Astrocyte (in vitro differentiated cells and primary cell): ENCODE measurements at regions not wholly inside any gene's neighbourhood (a gene's known extent, or its start where the extent isn't known, plus 50 kb on each side); places are given as distances from the start of the nearest gene placed in this dataset.

Experiments used
- DNase-seq: peaks from one replicate; pipeline ENCODE4 v3.0.0-alpha.2; 2010; ENCODE audit warnings: low read depth
- FAIRE-seq: peaks from 2 replicates; lab custom pipeline; 2011; peaks lifted over from hg19 to GRCh38; lab: Jason Lieb, UNC
- H2AFZ ChIP-seq: 2 replicates; pipeline ENCODE4 v1.6.0; 2012; ENCODE audit warnings: low read depth, low read length, inconsistent platforms
- H3K27ac ChIP-seq: 2 replicates; pipeline ENCODE4 v1.5.1; 2011; ENCODE audit warnings: low read depth, low read length, inconsistent platforms
- H3K27me3 ChIP-seq: 2 replicates; pipeline ENCODE4 v1.6.0; 2011; ENCODE audit warnings: low read length, inconsistent platforms; ENCODE audit not compliant: insufficient read depth
- H3K36me3 ChIP-seq: 2 replicates; pipeline ENCODE4 v1.5.1; 2011; ENCODE audit warnings: low read length, inconsistent platforms; ENCODE audit not compliant: insufficient read depth
- H3K4me1 ChIP-seq: 2 replicates; pipeline ENCODE4 v1.5.1; 2011; ENCODE audit warnings: low read length, inconsistent platforms; ENCODE audit not compliant: insufficient read depth
- H3K4me2 ChIP-seq: 2 replicates; pipeline ENCODE4 v1.6.0; 2012; ENCODE audit warnings: low read length, inconsistent platforms
- H3K4me3 ChIP-seq: 2 replicates; pipeline ENCODE4 v1.5.1; 2011; ENCODE audit warnings: low read depth, mild to moderate bottlenecking, low read length, inconsistent platforms; ENCODE audit not compliant: insufficient read depth
- H3K79me2 ChIP-seq: 2 replicates; pipeline ENCODE4 v1.6.0; 2012; ENCODE audit warnings: mild to moderate bottlenecking, low read length, inconsistent platforms; ENCODE audit not compliant: insufficient read depth
- H3K9ac ChIP-seq: 2 replicates; pipeline ENCODE4 v1.6.0; 2012; ENCODE audit warnings: mild to moderate bottlenecking, low read length, inconsistent platforms
- H3K9me3 ChIP-seq: 2 replicates; pipeline ENCODE4 v1.5.1; 2012; ENCODE audit warnings: low read depth, mild to moderate bottlenecking, low read length, inconsistent platforms; ENCODE audit not compliant: insufficient read depth
- H4K20me1 ChIP-seq: 2 replicates; pipeline ENCODE4 v1.6.0; 2012; ENCODE audit warnings: low read length, inconsistent platforms; ENCODE audit not compliant: insufficient read depth
- H3K27ac Mint-ChIP-seq: one replicate; pipeline ENCODE4 v1.8.0; 2021; ENCODE audit warnings: mild to moderate bottlenecking, mixed read lengths; ENCODE audit not compliant: unreplicated experiment
- H3K27me3 Mint-ChIP-seq: one replicate; pipeline ENCODE4 v1.8.0; 2021; ENCODE audit warnings: low read depth, mixed read lengths; ENCODE audit not compliant: unreplicated experiment
- H3K36me3 Mint-ChIP-seq: one replicate; pipeline ENCODE4 v1.8.0; 2021; ENCODE audit warnings: low read depth, mixed read lengths; ENCODE audit not compliant: unreplicated experiment
- H3K4me1 Mint-ChIP-seq: one replicate; pipeline ENCODE4 v1.8.0; 2021; ENCODE audit warnings: low read depth, mixed read lengths; ENCODE audit not compliant: unreplicated experiment
- H3K4me3 Mint-ChIP-seq: one replicate; pipeline ENCODE4 v1.8.0; 2021; ENCODE audit warnings: mild to moderate bottlenecking, moderate library complexity, mixed read lengths; ENCODE audit not compliant: unreplicated experiment
- H3K9me3 Mint-ChIP-seq: one replicate; pipeline ENCODE4 v1.8.0; 2021; ENCODE audit warnings: mild to moderate bottlenecking, mixed read lengths; ENCODE audit not compliant: unreplicated experiment
- EZH2 ChIP-seq: IDR thresholded peaks from 2 replicates; pipeline ENCODE4 v1.6.1; 2012; ENCODE audit warnings: mild to moderate bottlenecking, low read length, inconsistent platforms; ENCODE audit not compliant: insufficient read depth
- TF ChIP-seq, protein P1 (sequence below): IDR thresholded peaks from 2 replicates; pipeline ENCODE4 v1.5.1; 2011; ENCODE audit warnings: low read depth, mild to moderate bottlenecking, inconsistent platforms, low read length, moderate library complexity; ENCODE audit not compliant: insufficient read depth

DNA sequence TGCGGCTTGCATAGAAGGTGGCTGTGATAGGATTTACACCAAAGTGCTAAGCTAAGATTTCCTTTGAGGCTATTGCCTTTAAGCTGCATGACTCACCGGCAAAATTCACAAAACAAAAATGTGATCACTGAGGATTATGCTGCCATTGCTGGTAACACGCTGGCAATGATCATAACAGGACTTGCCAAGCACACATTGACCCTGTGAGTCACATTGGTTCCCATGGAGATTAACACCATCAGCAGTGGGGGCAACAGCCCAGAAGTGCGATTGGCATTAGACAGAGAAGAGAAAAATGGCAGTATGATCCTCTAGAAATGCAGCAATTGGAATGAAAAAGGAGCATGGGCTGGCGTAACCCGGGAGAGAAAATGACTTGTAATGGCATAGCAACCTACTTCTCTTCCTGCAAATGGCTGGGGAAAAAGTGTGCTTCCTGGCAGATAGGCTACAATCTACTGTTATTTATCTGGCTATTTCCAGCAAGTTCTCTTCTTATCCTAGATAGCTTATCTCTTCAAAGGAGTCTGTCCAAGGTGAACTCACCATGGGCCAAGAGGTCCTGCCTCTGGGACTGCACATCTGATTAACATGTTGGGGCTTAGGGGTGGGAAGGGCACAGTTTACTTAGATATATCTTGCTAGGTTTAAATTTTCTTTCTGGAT, 314.2 kb upstream of the IGFBP7 start:
- DNase-seq: peak; percentile 96
- peak; percentile 94 for FAIRE-seq

DNA sequence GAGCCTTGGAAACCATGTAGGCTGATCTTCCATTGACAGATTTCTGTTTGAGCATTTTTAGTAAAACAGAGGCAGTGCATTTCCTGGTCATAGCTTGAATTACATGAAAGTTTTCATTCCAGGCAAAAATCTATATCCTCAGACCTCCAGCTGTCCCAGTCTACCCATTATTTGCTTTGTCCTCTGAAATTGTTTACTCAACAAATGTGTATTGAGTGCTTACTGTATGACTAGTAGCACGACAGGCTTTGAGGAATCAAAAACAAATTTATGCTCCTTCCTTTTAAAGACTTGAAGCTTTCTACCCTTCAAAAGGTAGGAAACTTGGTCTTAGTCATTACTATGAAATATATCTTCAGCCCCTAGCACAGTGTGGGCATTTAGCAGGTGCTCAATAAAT, 307.9 kb upstream of the IGFBP7 start:
- no peaks in the 10 kb centered on the region for H4K20me1 ChIP-seq
- FAIRE-seq (no peak), DNase-seq (no peak)
- H3K36me3 ChIP-seq: no peaks in the 10 kb centered on the region
- H3K4me1 ChIP-seq: no peaks in the 10 kb centered on the region
- no peaks in the 10 kb centered on the region for H3K27me3 ChIP-seq
- H3K9ac ChIP-seq: no peak overlapping the region
- no peaks in the 10 kb centered on the region for H3K27me3 Mint-ChIP-seq
- no peaks in the 10 kb centered on the region for H3K79me2 ChIP-seq
- H3K27ac Mint-ChIP-seq: no peak overlapping the region
- no peaks in the 10 kb centered on the region for H3K4me1 Mint-ChIP-seq
- no peak for TF ChIP-seq EZH2
- TF ChIP-seq, protein P1, sequence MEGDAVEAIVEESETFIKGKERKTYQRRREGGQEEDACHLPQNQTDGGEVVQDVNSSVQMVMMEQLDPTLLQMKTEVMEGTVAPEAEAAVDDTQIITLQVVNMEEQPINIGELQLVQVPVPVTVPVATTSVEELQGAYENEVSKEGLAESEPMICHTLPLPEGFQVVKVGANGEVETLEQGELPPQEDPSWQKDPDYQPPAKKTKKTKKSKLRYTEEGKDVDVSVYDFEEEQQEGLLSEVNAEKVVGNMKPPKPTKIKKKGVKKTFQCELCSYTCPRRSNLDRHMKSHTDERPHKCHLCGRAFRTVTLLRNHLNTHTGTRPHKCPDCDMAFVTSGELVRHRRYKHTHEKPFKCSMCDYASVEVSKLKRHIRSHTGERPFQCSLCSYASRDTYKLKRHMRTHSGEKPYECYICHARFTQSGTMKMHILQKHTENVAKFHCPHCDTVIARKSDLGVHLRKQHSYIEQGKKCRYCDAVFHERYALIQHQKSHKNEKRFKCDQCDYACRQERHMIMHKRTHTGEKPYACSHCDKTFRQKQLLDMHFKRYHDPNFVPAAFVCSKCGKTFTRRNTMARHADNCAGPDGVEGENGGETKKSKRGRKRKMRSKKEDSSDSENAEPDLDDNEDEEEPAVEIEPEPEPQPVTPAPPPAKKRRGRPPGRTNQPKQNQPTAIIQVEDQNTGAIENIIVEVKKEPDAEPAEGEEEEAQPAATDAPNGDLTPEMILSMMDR: no peak
- H3K27ac ChIP-seq: no peak overlapping the region
- H2AFZ ChIP-seq: no peak overlapping the region
- H3K9me3 Mint-ChIP-seq: peaks cover 4% of the 10 kb centered on the region
- H3K4me2 ChIP-seq: no peak overlapping the region
- no peak overlapping the region for H3K4me3 Mint-ChIP-seq
- H3K9me3 ChIP-seq: no peaks in the 10 kb centered on the region
- H3K36me3 Mint-ChIP-seq: no peaks in the 10 kb centered on the region
- no peak overlapping the region for H3K4me3 ChIP-seq

More for the DNA sequence above, 314.2 kb upstream of the IGFBP7 start:
- H3K9me3 Mint-ChIP-seq: peaks cover 6% of the 10 kb centered on the region
- peaks cover 10% of the 10 kb centered on the region for H3K4me1 Mint-ChIP-seq
- Histone ChIP-seq H3K9ac (peak overlapping the region; percentile 14), H3K36me3 (no peaks in the 10 kb centered on the region), H3K4me1 (peaks cover 17% of the 10 kb centered on the region), H3K4me2 (peak overlapping the region; percentile 71), H3K9me3 (no peaks in the 10 kb centered on the region), H2AFZ (peak overlapping the region; percentile 62), H3K79me2 (no peaks in the 10 kb centered on the region), H3K27ac (peak overlapping the region; percentile 75), H3K27me3 (no peaks in the 10 kb centered on the region), H3K4me3 (no peak overlapping the region), H4K20me1 (no peaks in the 10 kb centered on the region)
- H3K27me3 Mint-ChIP-seq: no peaks in the 10 kb centered on the region
- no peaks in the 10 kb centered on the region for H3K36me3 Mint-ChIP-seq
- H3K4me3 Mint-ChIP-seq: no peak overlapping the region
- TF ChIP-seq EZH2: no peak
- H3K27ac Mint-ChIP-seq: no peak overlapping the region

DNA sequence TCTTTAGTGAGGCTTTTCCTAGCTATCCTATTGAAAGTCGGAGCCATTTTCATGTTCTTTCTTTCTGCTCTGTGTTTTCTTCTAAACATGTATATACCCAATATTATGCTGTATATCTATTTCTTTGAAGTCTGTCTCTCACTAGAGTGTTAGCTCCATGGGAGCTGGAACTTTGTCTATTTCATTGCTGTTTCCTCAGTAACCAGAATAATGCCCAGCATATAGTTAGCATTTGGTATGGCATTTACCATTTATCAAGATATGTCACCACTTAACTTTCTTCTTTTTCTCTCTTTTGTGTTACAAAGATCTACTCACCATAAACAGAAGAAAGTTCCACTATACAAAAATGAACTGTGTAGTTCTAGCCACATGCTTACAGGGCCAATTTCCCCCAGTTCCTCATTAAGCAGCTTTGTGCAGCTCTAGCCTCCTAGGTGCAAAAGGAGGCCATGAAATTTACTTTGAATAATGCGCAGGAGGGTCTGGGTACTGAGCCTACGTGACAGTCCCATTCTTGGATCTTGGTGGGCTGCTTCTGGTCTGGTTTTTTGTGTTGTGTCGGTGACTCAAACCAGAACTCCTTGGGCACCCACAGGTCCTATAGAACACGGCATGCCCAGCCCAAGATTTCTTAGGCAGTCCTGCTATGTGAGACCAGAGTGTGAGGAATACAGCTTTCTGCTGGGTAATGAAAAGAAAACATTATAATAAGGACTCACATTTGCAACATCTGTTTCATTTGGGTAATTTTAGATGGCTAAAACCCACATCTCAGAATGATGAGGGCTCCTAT, 302.3 kb upstream of the IGFBP7 start:
- Mint-ChIP-seq H3K4me3 (no peak overlapping the region), H3K27me3 (no peaks in the 10 kb centered on the region)

More for the DNA sequence above, 302.3 kb upstream of the IGFBP7 start:
- no peak overlapping the region for H3K4me3 ChIP-seq
- Mint-ChIP-seq H3K36me3 (no peaks in the 10 kb centered on the region), H3K4me1 (no peaks in the 10 kb centered on the region), H3K9me3 (no peaks in the 10 kb centered on the region), H3K27ac (no peak overlapping the region)
- no peaks in the 10 kb centered on the region for H3K79me2 ChIP-seq
- no peak overlapping the region for H3K27ac ChIP-seq
- TF ChIP-seq, protein P1: no peak
- no peak for TF ChIP-seq EZH2
- H3K4me1 ChIP-seq: no peaks in the 10 kb centered on the region
- no peaks in the 10 kb centered on the region for H3K9me3 ChIP-seq
- no peak overlapping the region for H3K4me2 ChIP-seq
- no peak overlapping the region for H3K9ac ChIP-seq
- H3K27me3 ChIP-seq: no peaks in the 10 kb centered on the region
- H2AFZ ChIP-seq: no peak overlapping the region
- H3K36me3 ChIP-seq: no peaks in the 10 kb centered on the region
- DNase-seq (no peak), FAIRE-seq (no peak)
- no peaks in the 10 kb centered on the region for H4K20me1 ChIP-seq
